ENCODE measurements at regions not wholly inside any gene's neighbourhood (a gene's known extent, or its start where the extent isn't known, plus 50 kb on each side); places are given as distances from the start of the nearest gene placed in this dataset.

GRCh38 chr4:32119907-32120306 lies 1399.7 kb downstream of the PCDH7 start:
- intact Hi-C loops (cut with DNase I), result no loop called here
- no peak for TF ChIP-seq CTCF (IDR thresholded peaks at IDR 0.05)
- no peak for TF ChIP-seq POLR2A (IDR thresholded peaks at IDR 0.05)
- no peak overlapping the region for H3K4me3 ChIP-seq
- H3K27ac ChIP-seq, result no peak overlapping the region
- H3K4me1 ChIP-seq (replicated peaks in 1 of 2), result no peaks in the 10 kb centered on the region
- no peak for DNase-seq
- WGBS, 4 donors, result 75 to 93% (median 85%) methylated on average over 1 of the region's 1 CpG
- no peaks in the 10 kb centered on the region for H3K36me3 ChIP-seq (replicated peaks in 1 of 2)
- no peaks in the 10 kb centered on the region for H3K9me3 ChIP-seq (replicated peaks in 1 of 3)
- no peaks in the 10 kb centered on the region for H3K27me3 ChIP-seq

DNA sequence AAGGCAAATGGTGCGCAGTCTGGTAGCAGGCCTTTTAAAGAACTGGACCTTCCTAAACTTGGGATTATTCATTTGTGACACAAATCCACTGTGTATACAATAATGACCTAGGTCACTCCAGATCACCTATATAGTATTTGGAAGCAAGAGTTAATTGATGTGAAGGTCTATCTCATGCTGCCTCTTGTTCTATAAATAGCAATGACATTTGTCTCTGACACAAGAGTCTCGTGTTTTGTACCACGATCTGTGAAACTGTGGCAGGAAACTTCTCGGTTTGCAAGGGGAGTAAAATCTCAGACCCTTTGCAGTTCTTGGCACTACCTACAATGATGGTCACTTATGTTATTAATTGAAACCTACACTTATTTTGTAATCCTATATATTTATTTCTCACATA lies 1408.4 kb downstream of the PCDH7 start:
- Histone ChIP-seq H3K4me3 (no peak overlapping the region), H3K36me3 (replicated peaks in 1 of 2) (no peaks in the 10 kb centered on the region), H3K9me3 (replicated peaks in 1 of 3) (no peaks in the 10 kb centered on the region), H3K27me3 (no peaks in the 10 kb centered on the region), H3K27ac (no peak overlapping the region), H3K4me1 (replicated peaks in 1 of 2) (no peaks in the 10 kb centered on the region)
- no peak for TF ChIP-seq POLR2A (IDR thresholded peaks at IDR 0.05)
- TF ChIP-seq CTCF (IDR thresholded peaks at IDR 0.05), result no peak
- DNase-seq, result no peak
- intact Hi-C loops (cut with DNase I), result no loop called here
- WGBS, 4 donors, result 43 to 55% (median 50%) methylated on average over 4 of the region's 4 CpGs

DNA sequence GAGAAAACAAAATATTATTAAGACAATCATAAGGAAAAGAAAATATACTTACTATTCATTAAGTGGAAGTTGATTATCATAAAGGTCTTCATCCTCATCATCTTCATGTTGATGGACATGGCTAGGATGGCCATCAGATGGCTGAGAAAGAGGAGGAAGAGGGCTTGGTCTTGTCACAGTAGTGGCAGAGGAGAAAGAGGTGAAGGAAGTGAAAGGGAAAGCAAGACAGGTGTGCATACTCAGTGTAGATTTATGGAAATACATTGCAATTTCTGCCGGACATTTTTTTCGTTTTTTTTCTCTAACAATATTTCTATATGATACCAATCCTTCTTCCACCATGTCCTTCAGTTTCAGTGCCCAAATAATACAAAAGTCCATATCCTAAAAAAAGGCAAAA lies 1409.8 kb downstream of the PCDH7 start:
- 78 to 82% (median 80%) methylated on average over 2 of the region's 2 CpGs for WGBS, 4 donors
- TF ChIP-seq POLR2A (IDR thresholded peaks at IDR 0.05), result no peak
- TF ChIP-seq CTCF (IDR thresholded peaks at IDR 0.05), result no peak

GRCh38 chr4:32133141-32133540 lies 1413.0 kb downstream of the PCDH7 start:
- 78 to 94% (median 91%) methylated on average over 1 of the region's 1 CpG for whole genome bisulfite sequencing, 4 donors
- no peaks in the 10 kb centered on the region for H3K27me3 ChIP-seq
- H3K9me3 ChIP-seq (replicated peaks in 1 of 3), result no peaks in the 10 kb centered on the region
- H3K4me1 ChIP-seq (replicated peaks in 1 of 2), result no peaks in the 10 kb centered on the region
- H3K36me3 ChIP-seq (replicated peaks in 1 of 2), result no peaks in the 10 kb centered on the region
- no peak for DNase-seq
- H3K27ac ChIP-seq, result no peak overlapping the region
- intact Hi-C loops (cut with DNase I), result no loop called here
- H3K4me3 ChIP-seq, result no peak overlapping the region
- TF ChIP-seq POLR2A (IDR thresholded peaks at IDR 0.05) (no peak), CTCF (IDR thresholded peaks at IDR 0.05) (no peak)

More for the DNA sequence above, 1409.8 kb downstream of the PCDH7 start:
- H3K4me1 ChIP-seq (replicated peaks in 1 of 2), result no peaks in the 10 kb centered on the region
- H3K9me3 ChIP-seq (replicated peaks in 1 of 3), result no peaks in the 10 kb centered on the region
- no peaks in the 10 kb centered on the region for H3K27me3 ChIP-seq
- no peak overlapping the region for H3K4me3 ChIP-seq
- intact Hi-C loops (cut with DNase I), result no loop called here
- no peaks in the 10 kb centered on the region for H3K36me3 ChIP-seq (replicated peaks in 1 of 2)
- DNase-seq, result no peak
- no peak overlapping the region for H3K27ac ChIP-seq

Data from adrenal gland (tissue), 9 donors.